WTC11 (cell line): ENCODE measurements at regions not wholly inside any gene's neighbourhood (a gene's known extent, or its start where the extent isn't known, plus 50 kb on each side); places are given as distances from the start of the nearest gene placed in this dataset.

ENCODE experiments used
- ATAC-seq: fragments of 200-7000 bp; cut with Tn5 transposase; 2 replicates; pipeline ENCODE4 v1.10.0; 2021; ENCODE audit warnings: mild to moderate bottlenecking, moderate library complexity
- CTCF ChIA-PET: fragments of 300-600 bp; sonication (Branson Sonifier 250); formaldehyde crosslinking; loops from one replicate; lab custom pipeline; 2021; ENCODE audit warnings: antibody characterized with exemption; lab: Charles Lee
- POLR2A ChIA-PET: fragments of 350-600 bp; sonication (Branson Sonifier 250); formaldehyde crosslinking; loops from one replicate; lab custom pipeline; 2021; ENCODE audit warnings: antibody characterized with exemption; lab: Charles Lee
- DNase-seq: peaks from one replicate; pipeline ENCODE4 v3.0.0; 2021; ENCODE audit warnings: low spot score
- H3K27ac Mint-ChIP-seq: 2 replicates; pipeline ENCODE4 v1.8.0; 2021; ENCODE audit warnings: mixed read lengths
- H3K27me3 Mint-ChIP-seq: 2 replicates; pipeline ENCODE4 v1.8.0; 2021; ENCODE audit warnings: low read depth, mild to moderate bottlenecking, moderate library complexity, mixed read lengths
- H3K36me3 Mint-ChIP-seq: 2 replicates; pipeline ENCODE4 v1.8.0; 2021; ENCODE audit warnings: mixed read lengths
- H3K4me1 Mint-ChIP-seq: 2 replicates; pipeline ENCODE4 v1.8.0; 2022; ENCODE audit warnings: mixed read lengths
- H3K4me3 Mint-ChIP-seq: 2 replicates; pipeline ENCODE4 v1.8.0; 2021; ENCODE audit warnings: mild to moderate bottlenecking, moderate library complexity, mixed read lengths
- H3K9me3 Mint-ChIP-seq: 2 replicates; pipeline ENCODE4 v1.8.0; 2021; ENCODE audit warnings: mixed read lengths
- AR ChIP-seq: fragments of 250-450 bp; sonication (Bioruptor Pico); IDR thresholded peaks from 2 replicates; pipeline ENCODE4 v1.9.0; 2021; ENCODE audit warnings: mild to moderate bottlenecking
- CDX4 ChIP-seq: fragments of 250-450 bp; sonication (Bioruptor Pico); IDR thresholded peaks from 2 replicates; pipeline ENCODE4 v1.9.0; 2021; ENCODE audit warnings: moderate library complexity, mild to moderate bottlenecking, inconsistent platforms, borderline replicate concordance
- E2F4 ChIP-seq: sonication (generic); formaldehyde crosslinking; IDR thresholded peaks from 2 replicates; pipeline ENCODE4 v1.8.1; 2022; ENCODE audit warnings: low read depth, mild to moderate bottlenecking, moderate library complexity, missing genetic modification reagents, borderline replicate concordance
- ELF4 ChIP-seq: sonication (generic); formaldehyde crosslinking; IDR thresholded peaks from 2 replicates; pipeline ENCODE4 v1.8.1; 2022; ENCODE audit warnings: low read depth, mild to moderate bottlenecking, moderate library complexity, missing genetic modification reagents
- ERG ChIP-seq: fragments of 250-450 bp; sonication (Bioruptor Pico); IDR thresholded peaks from 2 replicates; pipeline ENCODE4 v1.8.0; 2021; ENCODE audit warnings: mild to moderate bottlenecking
- FOXP1 ChIP-seq: sonication (generic); formaldehyde crosslinking; IDR thresholded peaks from 2 replicates; pipeline ENCODE4 v1.8.0; 2022; ENCODE audit warnings: missing genetic modification reagents, mild to moderate bottlenecking, moderate library complexity, borderline replicate concordance
- HMGA2 ChIP-seq: fragments of 250-450 bp; sonication (Bioruptor Pico); IDR thresholded peaks from 2 replicates; pipeline ENCODE4 v1.4.0; 2021; ENCODE audit warnings: mild to moderate bottlenecking, moderate library complexity
- MAX ChIP-seq: sonication (generic); formaldehyde crosslinking; IDR thresholded peaks from 2 replicates; pipeline ENCODE4 v1.8.0; 2022; ENCODE audit warnings: mild to moderate bottlenecking, missing genetic modification reagents
- MXD4 ChIP-seq: fragments of 250-450 bp; sonication (Bioruptor Pico); IDR thresholded peaks from 2 replicates; pipeline ENCODE4 v1.8.0; 2021; ENCODE audit warnings: mild to moderate bottlenecking, moderate library complexity, borderline replicate concordance
- MYBL2 ChIP-seq: sonication (generic); formaldehyde crosslinking; IDR thresholded peaks from 2 replicates; pipeline ENCODE4 v1.8.1; 2023; ENCODE audit warnings: mild to moderate bottlenecking, moderate library complexity, missing genetic modification reagents
- OVOL2 ChIP-seq: fragments of 250-450 bp; sonication (Bioruptor Pico); IDR thresholded peaks from 2 replicates; pipeline ENCODE4 v1.9.0; 2021; ENCODE audit warnings: mild to moderate bottlenecking, borderline replicate concordance
- PREB ChIP-seq: sonication (generic); formaldehyde crosslinking; IDR thresholded peaks from 2 replicates; pipeline ENCODE4 v1.8.1; 2022; ENCODE audit warnings: mild to moderate bottlenecking, missing genetic modification reagents, moderate library complexity, borderline replicate concordance
- RELA ChIP-seq: sonication (generic); formaldehyde crosslinking; IDR thresholded peaks from 2 replicates; pipeline ENCODE4 v1.8.1; 2022; ENCODE audit warnings: missing genetic modification reagents, mild to moderate bottlenecking, borderline replicate concordance
- RORB ChIP-seq: fragments of 250-450 bp; sonication (Bioruptor Pico); IDR thresholded peaks from 2 replicates; pipeline ENCODE4 v1.9.0; 2021; ENCODE audit warnings: mild to moderate bottlenecking
- TCF7 ChIP-seq: sonication (generic); formaldehyde crosslinking; IDR thresholded peaks from 2 replicates; pipeline ENCODE4 v1.8.0; 2022; ENCODE audit warnings: mild to moderate bottlenecking, low read depth, missing genetic modification reagents, moderate library complexity
- ZBTB21 ChIP-seq: sonication (generic); formaldehyde crosslinking; IDR thresholded peaks from 2 replicates; pipeline ENCODE4 v1.8.1; 2023; ENCODE audit warnings: mild to moderate bottlenecking, missing genetic modification reagents, borderline replicate concordance
- ZNF232 ChIP-seq: sonication (generic); formaldehyde crosslinking; IDR thresholded peaks from 2 replicates; pipeline ENCODE4 v1.8.0; 2022; ENCODE audit warnings: mild to moderate bottlenecking, missing genetic modification reagents
- ZNF281 ChIP-seq: sonication (generic); formaldehyde crosslinking; IDR thresholded peaks from 2 replicates; pipeline ENCODE4 v1.8.0; 2023; ENCODE audit warnings: mild to moderate bottlenecking, missing genetic modification reagents
- ZNF416 ChIP-seq: fragments of 250-450 bp; sonication (Bioruptor Pico); IDR thresholded peaks from 2 replicates; pipeline ENCODE4 v1.9.0; 2021; ENCODE audit warnings: mild to moderate bottlenecking, inconsistent platforms

- no peak for TF ChIP-seq E2F4 (CRISPR knock-in tag)
- no peak for TF ChIP-seq PREB (CRISPR knock-in tag)
- TF ChIP-seq ELF4 (CRISPR knock-in tag) = no peak
- TF ChIP-seq AR (CRISPR knock-in tag) = no peak
- TF ChIP-seq TCF7 (CRISPR knock-in tag) = no peak
- TF ChIP-seq ZBTB21 (CRISPR knock-in tag) = no peak
- TF ChIP-seq ERG (CRISPR knock-in tag) = no peak
- no peak for TF ChIP-seq MYBL2 (CRISPR knock-in tag)
- no peak for TF ChIP-seq ZNF232 (CRISPR knock-in tag)
- TF ChIP-seq, all 79 proteins: peak for 0
Measured at GRCh38 chr9:7377489-7377888, 422.1 kb downstream of the DMAC1 start (continued).

GRCh38 chr9:7376833-7377232, 422.7 kb downstream of the DMAC1 start:
- H3K27ac Mint-ChIP-seq = no peak overlapping the region

More at GRCh38 chr9:7376833-7377232, 422.7 kb downstream of the DMAC1 start:
- POLR2A ChIA-PET = interaction anchor here (0.7 kb wide), 1 partner anchor 18 kb away, joined by 3 read pairs; no protein-coding TSS in a partner anchor
- Mint-ChIP-seq H3K9me3 (peaks cover 4% of the 10 kb centered on the region; the same call in 1 of the 2 replicates), H3K4me3 (no peak overlapping the region), H3K36me3 (no peaks in the 10 kb centered on the region), H3K27me3 (no peaks in the 10 kb centered on the region), H3K4me1 (peaks cover 5% of the 10 kb centered on the region; the same call in 1 of the 2 replicates)
- no peak for TF ChIP-seq ZNF416 (CRISPR knock-in tag)
- no peak for TF ChIP-seq MAX (CRISPR knock-in tag)
- TF ChIP-seq ZNF281 = no peak
- no peak for TF ChIP-seq RELA (CRISPR knock-in tag)
- TF ChIP-seq RORB (CRISPR knock-in tag) = no peak
- no peak for TF ChIP-seq HMGA2 (CRISPR knock-in tag)
- TF ChIP-seq FOXP1 = no peak
- no peak for TF ChIP-seq E2F4 (CRISPR knock-in tag)
- no peak for TF ChIP-seq CDX4 (CRISPR knock-in tag)
- no peak for TF ChIP-seq AR (CRISPR knock-in tag)
- TF ChIP-seq MXD4 (CRISPR knock-in tag) = no peak
- TF ChIP-seq OVOL2 (CRISPR knock-in tag) = no peak
- ATAC-seq (no peak), DNase-seq (no peak)
- CTCF ChIA-PET = interaction anchor here (1.4 to 1.7 kb wide), 2 partner anchors 17 to 18 kb away, joined by 6 to 9 read pairs; no protein-coding TSS in a partner anchor
